ENCODE measurements at regions not wholly inside any gene's neighbourhood (a gene's known extent, or its start where the extent isn't known, plus 50 kb on each side); places are given as distances from the start of the nearest gene placed in this dataset.

GRCh38 chr4:31085689-31086088, 365.5 kb downstream of the PCDH7 start:
- Histone ChIP-seq H3K9me3 (no peaks in the 10 kb centered on the region), H3K36me3 (no peaks in the 10 kb centered on the region), H3K27ac (no peak overlapping the region), H3K4me3 (no peak overlapping the region), H3K27me3 (no peaks in the 10 kb centered on the region), H3K4me1 (no peaks in the 10 kb centered on the region)
- no peak for ATAC-seq
- intact Hi-C loops (cut with DNase I), result no loop called here
- TF ChIP-seq CTCF (IDR thresholded peaks at IDR 0.05) (no peak), POLR2A (IDR thresholded peaks at IDR 0.05) (no peak)
- no peak for DNase-seq

DNA sequence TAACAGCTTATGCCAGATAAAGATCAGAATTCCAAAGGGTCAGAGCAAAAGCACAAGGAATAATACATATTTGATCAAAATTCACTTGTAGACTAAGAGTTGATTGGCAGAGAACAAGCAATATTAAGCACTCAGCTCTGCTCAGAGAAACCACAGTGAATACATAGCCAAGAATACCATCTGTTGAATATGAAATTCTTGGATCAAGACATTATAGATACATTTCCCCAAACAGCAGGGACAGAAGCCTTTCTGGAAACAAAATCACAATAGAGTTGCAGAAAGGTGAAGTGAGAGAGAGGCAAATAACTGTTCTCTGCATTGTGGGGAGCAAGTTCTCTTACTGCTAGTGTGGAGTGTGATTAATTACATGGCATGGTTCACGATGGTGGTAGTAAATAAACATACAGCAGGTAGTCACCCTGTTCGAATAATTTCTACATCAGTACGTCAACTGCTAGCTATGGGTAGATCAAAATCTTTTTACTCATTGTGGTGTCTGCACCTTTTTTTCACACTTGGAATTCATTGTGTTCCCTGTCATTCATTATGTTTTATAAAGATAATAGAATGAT, 366.7 kb downstream of the PCDH7 start:
- 59% methylated on average over 3 of the region's 3 CpGs for WGBS (ENCODE audit: insufficient coverage, low coverage, low lambda C conversion rate, missing lambda C conversion rate)
- H3K4me3 ChIP-seq, result no peak overlapping the region
- no peaks in the 10 kb centered on the region for H3K9me3 ChIP-seq
- no peak overlapping the region for H3K27ac ChIP-seq
- ATAC-seq, result no peak
- H3K27me3 ChIP-seq, result no peaks in the 10 kb centered on the region
- TF ChIP-seq POLR2A (IDR thresholded peaks at IDR 0.05), result no peak
- no peak for TF ChIP-seq CTCF (IDR thresholded peaks at IDR 0.05)
- H3K4me1 ChIP-seq, result no peaks in the 10 kb centered on the region
- intact Hi-C loops (cut with DNase I), result no loop called here
- H3K36me3 ChIP-seq, result no peaks in the 10 kb centered on the region
- no peak for DNase-seq

DNA sequence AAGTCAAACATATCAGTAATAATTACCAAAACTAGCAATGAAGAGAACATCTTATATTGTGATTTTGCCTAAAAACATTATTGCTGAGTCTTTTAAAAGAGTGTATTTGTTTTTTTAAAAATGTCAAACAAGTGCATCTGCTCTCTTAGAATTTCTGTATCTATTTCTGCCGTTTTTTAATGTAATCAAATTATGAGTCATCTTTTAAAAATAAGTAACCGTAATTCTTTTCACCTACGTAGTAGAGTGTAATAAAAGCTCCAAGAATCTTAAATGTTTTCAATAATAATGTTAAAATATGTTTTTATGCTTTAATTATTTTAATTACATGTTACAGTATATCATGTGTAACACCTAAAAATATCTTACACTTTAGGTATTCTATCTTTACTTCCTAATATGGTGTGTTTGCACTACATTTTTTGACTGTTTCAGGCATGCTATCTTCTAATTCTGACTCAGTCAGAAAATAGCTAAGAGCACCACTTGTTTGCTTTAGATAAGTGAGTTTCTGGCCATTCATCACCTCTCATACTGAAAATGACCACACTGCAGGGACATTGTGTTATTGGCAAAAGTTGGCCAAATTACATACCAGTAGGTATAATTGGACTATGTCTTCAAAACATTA, 368.5 kb downstream of the PCDH7 start:
- no peaks in the 10 kb centered on the region for H3K36me3 ChIP-seq
- 57% methylated on average over 3 of the region's 3 CpGs for WGBS (ENCODE audit: insufficient coverage, low coverage, low lambda C conversion rate, missing lambda C conversion rate)
- no peak overlapping the region for H3K27ac ChIP-seq
- no peaks in the 10 kb centered on the region for H3K4me1 ChIP-seq
- no peak overlapping the region for H3K4me3 ChIP-seq
- DNase-seq (no peak), ATAC-seq (no peak)
- no peak for TF ChIP-seq CTCF (IDR thresholded peaks at IDR 0.05)
- no peak for TF ChIP-seq POLR2A (IDR thresholded peaks at IDR 0.05)
- intact Hi-C loops (cut with DNase I), result no loop called here
- H3K9me3 ChIP-seq, result no peaks in the 10 kb centered on the region
- no peaks in the 10 kb centered on the region for H3K27me3 ChIP-seq

- 70% methylated on average over 6 of the region's 6 CpGs for WGBS (ENCODE audit: insufficient coverage, low coverage, low lambda C conversion rate, missing lambda C conversion rate)
- ATAC-seq (no peak), DNase-seq (no peak)
- intact Hi-C loops (cut with DNase I), result no loop called here
- no peak for TF ChIP-seq POLR2A (IDR thresholded peaks at IDR 0.05)
- no peak for TF ChIP-seq CTCF (IDR thresholded peaks at IDR 0.05)
- Histone ChIP-seq H3K4me3 (no peak overlapping the region), H3K27ac (no peak overlapping the region), H3K9me3 (no peaks in the 10 kb centered on the region), H3K4me1 (no peaks in the 10 kb centered on the region), H3K36me3 (no peaks in the 10 kb centered on the region), H3K27me3 (no peaks in the 10 kb centered on the region)
These were observed 369.6 kb downstream of the PCDH7 start for GRCh38 chr4:31089815-31090214.

DNA sequence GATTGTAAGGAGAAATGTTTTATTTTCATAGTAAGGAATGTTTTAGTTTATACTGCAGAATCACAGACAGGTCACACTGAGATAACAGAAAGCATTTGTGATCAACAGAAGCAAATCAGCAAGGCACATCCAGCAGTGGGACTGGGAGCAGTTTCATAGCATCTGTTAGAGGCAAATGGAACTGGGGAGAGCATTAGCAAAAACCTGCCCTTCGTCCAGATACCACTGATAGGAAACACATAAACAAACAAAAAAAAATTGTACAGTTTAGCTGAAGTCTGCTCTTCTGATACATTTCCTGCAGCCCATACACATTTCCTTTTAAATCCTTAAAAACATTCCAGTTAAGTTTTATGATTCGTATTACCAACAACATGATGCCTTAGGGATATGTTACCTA, 374.3 kb downstream of the PCDH7 start:
- Histone ChIP-seq H3K9me3 (no peaks in the 10 kb centered on the region), H3K36me3 (no peaks in the 10 kb centered on the region), H3K27me3 (no peaks in the 10 kb centered on the region), H3K4me3 (no peak overlapping the region), H3K4me1 (no peaks in the 10 kb centered on the region), H3K27ac (no peak overlapping the region)
- intact Hi-C loops (cut with DNase I), result no loop called here
- DNase-seq (no peak), ATAC-seq (no peak)
- TF ChIP-seq POLR2A (IDR thresholded peaks at IDR 0.05) (no peak), CTCF (IDR thresholded peaks at IDR 0.05) (no peak)
- WGBS (ENCODE audit: insufficient coverage, low coverage, low lambda C conversion rate, missing lambda C conversion rate), result 22% methylated on average over 2 of the region's 2 CpGs

Measured in right lobe of liver (tissue), 6 donors.